ENCODE measurements at regions not wholly inside any gene's neighbourhood (a gene's known extent, or its start where the extent isn't known, plus 50 kb on each side); places are given as distances from the start of the nearest gene placed in this dataset.

DNA sequence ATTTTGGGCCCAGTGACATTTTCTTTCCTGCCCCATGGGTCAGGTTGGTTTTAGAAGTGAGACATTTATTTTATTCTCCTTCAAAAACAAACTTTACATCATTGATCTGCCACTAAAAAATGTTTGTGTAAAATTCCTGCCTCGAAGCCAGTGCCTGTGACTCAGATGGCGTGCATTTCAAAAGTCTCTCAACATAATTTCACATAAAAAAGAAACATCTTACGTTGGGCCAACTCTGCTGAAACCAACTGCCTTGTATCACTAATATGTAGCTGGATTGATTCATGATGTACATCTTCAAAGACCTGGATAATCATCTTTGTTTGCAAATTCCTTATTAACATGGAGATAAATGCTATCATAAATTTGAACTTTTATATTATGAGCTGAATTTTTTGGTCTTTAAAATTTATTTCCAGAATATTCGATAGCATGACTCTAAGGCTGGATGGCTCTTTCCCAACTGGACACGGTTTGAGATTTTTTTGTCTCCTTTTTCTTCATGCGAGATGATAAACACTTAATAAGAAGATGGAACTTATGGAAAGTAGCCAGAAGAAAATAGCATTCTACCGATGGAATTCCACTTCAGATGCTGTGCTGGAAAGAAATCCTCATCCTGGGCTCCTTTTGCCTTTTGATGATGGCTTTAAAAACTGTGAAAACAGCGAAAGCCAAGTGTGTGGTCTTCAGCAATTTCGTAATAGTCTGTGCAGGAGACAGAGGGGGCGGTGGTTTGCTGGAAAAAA lies 420.5 kb downstream of the FGF9 start:
- Histone ChIP-seq H3K4me3 (ENCODE audit: low read depth in 2 of 2, low read length in 2 of 2) (no peak overlapping the region), H3K36me3 (ENCODE audit: control insufficient read depth, insufficient read depth, low read length) (no peaks in the 10 kb centered on the region), H3K27ac (ENCODE audit: low read length) (no peak overlapping the region), H3K27me3 (ENCODE audit: control insufficient read depth, insufficient read depth, low read length) (no peaks in the 10 kb centered on the region), H3K9me3 (ENCODE audit: control insufficient read depth, insufficient read depth, low read depth, low read length) (no peaks in the 10 kb centered on the region), H3K4me1 (ENCODE audit: control insufficient read depth, insufficient read depth, low read length) (no peaks in the 10 kb centered on the region)
- DNase-seq (ENCODE audit: low read depth, low spot score): no peak
- in situ Hi-C loops (cut with HindIII; ENCODE audit: low pct_unique_long_range_greater_than_20kb, low sequenced_read_pairs) (no loop called here), intact Hi-C loops (cut with micrococcal nuclease; ENCODE audit: unreplicated experiment) (no loop called here)
- ATAC-seq: no peak
- no TSS peak for BruUV-seq (replicated peaks)
- ChIA-PET POLR2A (no interaction called here), CTCF (no interaction called here)
- TF ChIP-seq TCF7L2 (IDR thresholded peaks at IDR 0.05; ENCODE audit: low read depth, low read length) (no peak), SIN3A (IDR thresholded peaks at IDR 0.05; ENCODE audit: borderline replicate concordance, insufficient read depth, low read depth, low read length) (no peak), CTCF (IDR thresholded peaks at IDR 0.05) (no peak), POLR2AphosphoS5 (IDR thresholded peaks at IDR 0.05; ENCODE audit: low read depth, low read length) (no peak), REST (IDR thresholded peaks at IDR 0.05; ENCODE audit: insufficient read depth in 1 of 2, low read depth in 2 of 2, low read length in 1 of 2) (no peak)

DNA sequence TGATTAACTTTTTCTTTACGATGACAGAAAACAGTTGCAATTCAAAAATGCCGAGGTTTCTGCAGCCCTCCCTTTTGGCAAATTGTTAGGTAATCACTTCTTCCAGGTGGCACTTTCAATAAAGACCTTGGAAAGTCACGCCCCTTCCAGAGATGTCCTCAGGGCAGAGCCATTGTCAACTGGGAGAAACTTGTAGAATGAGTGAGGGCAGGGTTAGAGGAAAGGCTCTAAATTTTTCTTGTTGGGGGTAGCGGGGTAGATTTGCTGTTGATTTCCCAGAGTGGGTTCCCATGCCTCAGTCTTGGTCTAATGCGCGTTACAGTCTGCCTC lies 421.1 kb downstream of the FGF9 start:
- ChIA-PET POLR2A (no interaction called here), CTCF (no interaction called here)
- no TSS peak for BruUV-seq (replicated peaks)
- in situ Hi-C loops (cut with HindIII; ENCODE audit: low pct_unique_long_range_greater_than_20kb, low sequenced_read_pairs) (no loop called here), intact Hi-C loops (cut with micrococcal nuclease; ENCODE audit: unreplicated experiment) (no loop called here)
- TF ChIP-seq POLR2AphosphoS5 (IDR thresholded peaks at IDR 0.05; ENCODE audit: low read depth, low read length) (no peak), REST (IDR thresholded peaks at IDR 0.05; ENCODE audit: insufficient read depth in 1 of 2, low read depth in 2 of 2, low read length in 1 of 2) (no peak), TCF7L2 (IDR thresholded peaks at IDR 0.05; ENCODE audit: low read depth, low read length) (no peak), SIN3A (IDR thresholded peaks at IDR 0.05; ENCODE audit: borderline replicate concordance, insufficient read depth, low read depth, low read length) (no peak), CTCF (IDR thresholded peaks at IDR 0.05) (no peak)
- Histone ChIP-seq H3K27me3 (ENCODE audit: control insufficient read depth, insufficient read depth, low read length) (no peaks in the 10 kb centered on the region), H3K36me3 (ENCODE audit: control insufficient read depth, insufficient read depth, low read length) (no peaks in the 10 kb centered on the region), H3K4me1 (ENCODE audit: control insufficient read depth, insufficient read depth, low read length) (no peaks in the 10 kb centered on the region), H3K27ac (ENCODE audit: low read length) (no peak overlapping the region), H3K4me3 (ENCODE audit: low read depth in 2 of 2, low read length in 2 of 2) (no peak overlapping the region), H3K9me3 (ENCODE audit: control insufficient read depth, insufficient read depth, low read depth, low read length) (no peaks in the 10 kb centered on the region)
- ATAC-seq (no peak), DNase-seq (ENCODE audit: low read depth, low spot score) (no peak)
